ENCODE measurements at regions not wholly inside any gene's neighbourhood (a gene's known extent, or its start where the extent isn't known, plus 50 kb on each side); places are given as distances from the start of the nearest gene placed in this dataset.
"Not testable (repeated sequence)": the region's sequence is repeated elsewhere in the genome, so short reads cannot be mapped to it uniquely, and the experiment has no call there.

DNA sequence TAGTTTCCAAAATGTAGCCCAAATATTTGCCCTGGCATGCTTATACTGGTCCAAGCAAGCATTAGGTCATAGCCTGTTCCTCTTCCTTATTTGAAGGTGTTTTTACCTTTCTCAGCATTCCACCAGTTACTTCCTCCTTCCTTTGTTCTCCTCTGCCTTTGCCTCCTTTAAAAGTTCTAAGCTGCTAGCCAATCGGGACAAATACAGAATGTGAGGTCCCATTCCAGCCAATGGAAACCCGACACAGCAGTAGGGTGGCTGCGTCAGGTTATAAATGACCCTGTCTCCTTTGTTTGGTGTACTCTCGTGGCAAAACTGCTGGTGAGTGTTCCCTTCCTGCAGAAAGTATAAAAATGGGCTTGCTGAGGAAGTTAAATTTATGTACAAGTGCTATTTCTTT lies 452.0 kb upstream of the ADARB2 start:
- TF ChIP-seq EZH2 (IDR thresholded peaks at IDR 0.05; ENCODE audit: borderline replicate concordance, insufficient read depth, low read depth, low read length, poor library complexity, severe bottlenecking), result not testable (repeated sequence)
- TF ChIP-seq, protein P1, sequence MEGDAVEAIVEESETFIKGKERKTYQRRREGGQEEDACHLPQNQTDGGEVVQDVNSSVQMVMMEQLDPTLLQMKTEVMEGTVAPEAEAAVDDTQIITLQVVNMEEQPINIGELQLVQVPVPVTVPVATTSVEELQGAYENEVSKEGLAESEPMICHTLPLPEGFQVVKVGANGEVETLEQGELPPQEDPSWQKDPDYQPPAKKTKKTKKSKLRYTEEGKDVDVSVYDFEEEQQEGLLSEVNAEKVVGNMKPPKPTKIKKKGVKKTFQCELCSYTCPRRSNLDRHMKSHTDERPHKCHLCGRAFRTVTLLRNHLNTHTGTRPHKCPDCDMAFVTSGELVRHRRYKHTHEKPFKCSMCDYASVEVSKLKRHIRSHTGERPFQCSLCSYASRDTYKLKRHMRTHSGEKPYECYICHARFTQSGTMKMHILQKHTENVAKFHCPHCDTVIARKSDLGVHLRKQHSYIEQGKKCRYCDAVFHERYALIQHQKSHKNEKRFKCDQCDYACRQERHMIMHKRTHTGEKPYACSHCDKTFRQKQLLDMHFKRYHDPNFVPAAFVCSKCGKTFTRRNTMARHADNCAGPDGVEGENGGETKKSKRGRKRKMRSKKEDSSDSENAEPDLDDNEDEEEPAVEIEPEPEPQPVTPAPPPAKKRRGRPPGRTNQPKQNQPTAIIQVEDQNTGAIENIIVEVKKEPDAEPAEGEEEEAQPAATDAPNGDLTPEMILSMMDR (IDR thresholded peaks at IDR 0.05), result not testable (repeated sequence)

Data from B cell (primary cell).